ENCODE measurements at regions not wholly inside any gene's neighbourhood (a gene's known extent, or its start where the extent isn't known, plus 50 kb on each side); places are given as distances from the start of the nearest gene placed in this dataset.

DNA sequence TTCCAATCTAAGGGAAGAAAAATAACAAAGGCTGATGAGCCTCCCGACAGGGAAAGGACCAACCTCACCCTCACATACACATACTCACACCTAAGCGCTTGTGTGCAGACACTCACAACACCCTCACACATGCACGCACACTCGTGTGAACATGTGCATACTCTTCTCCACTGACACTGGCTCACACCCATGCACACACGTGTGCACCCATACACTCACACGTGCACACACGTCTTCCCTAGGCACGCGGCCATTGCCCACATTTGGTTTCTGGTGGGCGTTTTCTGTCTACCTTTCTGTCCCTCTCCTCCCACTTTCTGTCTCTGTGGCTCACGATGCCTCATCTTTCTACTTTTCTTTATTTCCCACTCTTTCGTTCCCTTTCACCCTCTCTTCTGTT is 169.7 kb upstream of the MVB12B start:
- H3K27ac ChIP-seq = no peak overlapping the region
- H3K36me3 ChIP-seq = no peaks in the 10 kb centered on the region
- no peaks in the 10 kb centered on the region for H3K9me3 ChIP-seq (ENCODE audit: severe bottlenecking)
- no peak for DNase-seq
- H3K27me3 ChIP-seq (ENCODE audit: insufficient read depth, low read depth, severe bottlenecking) = no peaks in the 10 kb centered on the region
- H3K4me3 ChIP-seq (ENCODE audit: low read depth, low read length) = no peak overlapping the region
- no peak for TF ChIP-seq CTCF (IDR thresholded peaks at IDR 0.05; ENCODE audit: low read depth, low read length)

DNA sequence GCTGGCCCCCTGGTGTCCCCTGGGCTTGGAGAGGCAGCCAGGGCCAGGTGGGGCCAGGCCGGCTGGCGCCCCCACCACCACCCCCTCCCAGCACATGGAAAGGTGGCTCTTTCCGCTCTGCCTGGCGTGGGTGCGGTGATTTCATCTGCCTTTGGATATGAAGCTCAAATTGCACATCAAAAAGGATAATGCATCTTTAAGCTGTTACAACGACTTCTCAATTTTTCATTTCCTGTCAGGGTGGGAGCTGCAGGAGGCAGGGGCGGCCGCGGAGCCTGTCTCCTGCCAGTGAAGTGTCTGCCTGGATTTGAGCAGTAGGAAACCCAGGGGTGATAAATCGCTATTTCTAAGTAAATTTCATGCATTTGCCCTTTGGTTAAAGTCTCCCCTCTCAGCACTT is 169.2 kb upstream of the MVB12B start:
- Histone ChIP-seq H3K27me3 (ENCODE audit: insufficient read depth, low read depth, severe bottlenecking) (no peaks in the 10 kb centered on the region), H3K9me3 (ENCODE audit: severe bottlenecking) (no peaks in the 10 kb centered on the region), H3K4me3 (ENCODE audit: low read depth, low read length) (no peak overlapping the region), H3K27ac (no peak overlapping the region), H3K36me3 (no peaks in the 10 kb centered on the region)
- no peak for DNase-seq
- TF ChIP-seq CTCF (IDR thresholded peaks at IDR 0.05; ENCODE audit: low read depth, low read length) = no peak

- Histone ChIP-seq H3K36me3 (no peaks in the 10 kb centered on the region), H3K27ac (no peak overlapping the region), H3K4me3 (ENCODE audit: low read depth, low read length) (no peak overlapping the region), H3K9me3 (ENCODE audit: severe bottlenecking) (no peaks in the 10 kb centered on the region), H3K27me3 (ENCODE audit: insufficient read depth, low read depth, severe bottlenecking) (no peaks in the 10 kb centered on the region)
- TF ChIP-seq CTCF (IDR thresholded peaks at IDR 0.05; ENCODE audit: low read depth, low read length) = no peak
- DNase-seq = no peak
Measured at GRCh38 chr9:126157826-126158587, 168.6 kb upstream of the MVB12B start.

- H3K27me3 ChIP-seq (ENCODE audit: insufficient read depth, low read depth, severe bottlenecking) = no peaks in the 10 kb centered on the region
- H3K27ac ChIP-seq = no peak overlapping the region
- no peaks in the 10 kb centered on the region for H3K9me3 ChIP-seq (ENCODE audit: severe bottlenecking)
- no peak overlapping the region for H3K4me3 ChIP-seq (ENCODE audit: low read depth, low read length)
- DNase-seq = no peak
- TF ChIP-seq CTCF (IDR thresholded peaks at IDR 0.05; ENCODE audit: low read depth, low read length) = no peak
- H3K36me3 ChIP-seq = no peaks in the 10 kb centered on the region
Measured at GRCh38 chr9:126158588-126159429, 167.8 kb upstream of the MVB12B start.

GRCh38 chr9:126159430-126160060 is 167.1 kb upstream of the MVB12B start:
- Histone ChIP-seq H3K4me3 (ENCODE audit: low read depth, low read length) (no peak overlapping the region), H3K27ac (no peak overlapping the region), H3K27me3 (ENCODE audit: insufficient read depth, low read depth, severe bottlenecking) (no peaks in the 10 kb centered on the region), H3K36me3 (no peaks in the 10 kb centered on the region), H3K9me3 (ENCODE audit: severe bottlenecking) (no peaks in the 10 kb centered on the region)
- TF ChIP-seq CTCF (IDR thresholded peaks at IDR 0.05; ENCODE audit: low read depth, low read length) = no peak
- DNase-seq = no peak
